ENCODE measurements at regions not wholly inside any gene's neighbourhood (a gene's known extent, or its start where the extent isn't known, plus 50 kb on each side); places are given as distances from the start of the nearest gene placed in this dataset.

DNA sequence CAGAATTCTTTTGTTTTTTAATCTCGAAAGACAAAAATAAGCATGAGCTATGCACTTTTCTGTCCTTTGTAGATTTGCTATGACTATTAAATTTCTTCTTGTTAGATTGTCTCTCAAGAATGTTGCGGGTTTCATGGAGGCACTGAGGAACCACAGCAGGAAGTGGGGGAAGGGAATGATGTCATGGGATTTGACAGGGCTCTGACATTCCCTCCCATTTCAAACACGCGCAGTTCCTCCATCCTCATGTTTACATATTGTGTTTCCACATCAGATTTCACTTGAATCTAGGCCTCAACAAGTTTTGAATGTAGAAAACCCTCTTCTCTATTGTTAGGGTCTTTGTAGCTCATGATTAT is 154.8 kb downstream of the PALM2AKAP2 start:
- H3K27ac Mint-ChIP-seq, result no peak overlapping the region
- DNase-seq, result no peak
- H3K36me3 Mint-ChIP-seq (ENCODE audit: low read depth), result peaks cover 20% of the 10 kb centered on the region
- H3K27me3 Mint-ChIP-seq (ENCODE audit: low read depth, poor library complexity), result peaks cover 2% of the 10 kb centered on the region
- no peak overlapping the region for H3K4me3 Mint-ChIP-seq
- TF ChIP-seq, protein P1, sequence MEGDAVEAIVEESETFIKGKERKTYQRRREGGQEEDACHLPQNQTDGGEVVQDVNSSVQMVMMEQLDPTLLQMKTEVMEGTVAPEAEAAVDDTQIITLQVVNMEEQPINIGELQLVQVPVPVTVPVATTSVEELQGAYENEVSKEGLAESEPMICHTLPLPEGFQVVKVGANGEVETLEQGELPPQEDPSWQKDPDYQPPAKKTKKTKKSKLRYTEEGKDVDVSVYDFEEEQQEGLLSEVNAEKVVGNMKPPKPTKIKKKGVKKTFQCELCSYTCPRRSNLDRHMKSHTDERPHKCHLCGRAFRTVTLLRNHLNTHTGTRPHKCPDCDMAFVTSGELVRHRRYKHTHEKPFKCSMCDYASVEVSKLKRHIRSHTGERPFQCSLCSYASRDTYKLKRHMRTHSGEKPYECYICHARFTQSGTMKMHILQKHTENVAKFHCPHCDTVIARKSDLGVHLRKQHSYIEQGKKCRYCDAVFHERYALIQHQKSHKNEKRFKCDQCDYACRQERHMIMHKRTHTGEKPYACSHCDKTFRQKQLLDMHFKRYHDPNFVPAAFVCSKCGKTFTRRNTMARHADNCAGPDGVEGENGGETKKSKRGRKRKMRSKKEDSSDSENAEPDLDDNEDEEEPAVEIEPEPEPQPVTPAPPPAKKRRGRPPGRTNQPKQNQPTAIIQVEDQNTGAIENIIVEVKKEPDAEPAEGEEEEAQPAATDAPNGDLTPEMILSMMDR (IDR thresholded peaks at IDR 0.05), result no peak
- H3K9me3 Mint-ChIP-seq, result no peaks in the 10 kb centered on the region
- H3K4me1 Mint-ChIP-seq, result peaks cover 6% of the 10 kb centered on the region

GRCh38 chr9:109935406-109936087 is 155.5 kb downstream of the PALM2AKAP2 start:
- no peaks in the 10 kb centered on the region for H3K9me3 Mint-ChIP-seq
- peaks cover 2% of the 10 kb centered on the region for H3K27me3 Mint-ChIP-seq (ENCODE audit: low read depth, poor library complexity)
- H3K4me3 Mint-ChIP-seq, result no peak overlapping the region
- DNase-seq, result no peak
- no peak overlapping the region for H3K27ac Mint-ChIP-seq
- TF ChIP-seq, protein P1 (IDR thresholded peaks at IDR 0.05), result no peak
- peaks cover 6% of the 10 kb centered on the region for H3K4me1 Mint-ChIP-seq
- peaks cover 15% of the 10 kb centered on the region for H3K36me3 Mint-ChIP-seq (ENCODE audit: low read depth)

DNA sequence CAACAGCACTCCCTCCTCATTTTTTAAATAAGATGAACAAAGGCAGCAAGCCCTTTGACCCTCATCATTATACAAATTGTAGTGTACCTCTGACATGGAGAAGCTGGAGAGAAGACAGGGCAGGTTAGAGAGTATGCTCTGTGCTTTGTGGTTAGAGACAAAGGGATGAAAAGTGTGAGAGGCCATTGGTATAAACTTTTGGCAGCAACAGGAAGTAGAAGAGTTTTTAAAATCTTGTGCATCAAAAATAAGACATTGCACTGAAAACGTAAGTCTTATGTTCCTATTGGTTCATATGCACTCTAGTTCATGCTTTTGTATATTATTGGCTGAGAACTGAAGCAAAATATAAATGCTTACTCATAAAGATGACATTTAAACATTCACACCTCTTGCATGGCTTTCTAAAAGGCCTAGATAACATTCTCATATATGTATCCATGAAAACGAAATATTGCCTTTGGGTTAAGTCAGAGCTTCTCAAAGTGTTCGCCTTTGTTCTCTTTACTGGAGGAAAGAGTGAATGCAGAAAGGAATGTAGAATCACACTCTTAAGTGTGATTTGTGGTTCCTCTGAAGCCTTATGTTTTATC is 158.0 kb downstream of the PALM2AKAP2 start:
- H3K4me3 Mint-ChIP-seq, result no peak overlapping the region
- peaks cover 8% of the 10 kb centered on the region for H3K36me3 Mint-ChIP-seq (ENCODE audit: low read depth)

GRCh38 chr9:109939698-109940342 is 159.8 kb downstream of the PALM2AKAP2 start:
- TF ChIP-seq, protein P1 (IDR thresholded peaks at IDR 0.05), result no peak
- peaks cover 4% of the 10 kb centered on the region for H3K27me3 Mint-ChIP-seq (ENCODE audit: low read depth, poor library complexity)

More for the DNA sequence above, 158.0 kb downstream of the PALM2AKAP2 start:
- DNase-seq, result no peak
- Mint-ChIP-seq H3K27me3 (ENCODE audit: low read depth, poor library complexity) (peaks cover 2% of the 10 kb centered on the region), H3K9me3 (no peaks in the 10 kb centered on the region), H3K27ac (no peak overlapping the region), H3K4me1 (no peaks in the 10 kb centered on the region)
- TF ChIP-seq, protein P1 (IDR thresholded peaks at IDR 0.05), result no peak

GRCh38 chr9:109940561-109940960 is 160.6 kb downstream of the PALM2AKAP2 start:
- Mint-ChIP-seq H3K27ac (no peak overlapping the region), H3K36me3 (ENCODE audit: low read depth) (peaks cover 7% of the 10 kb centered on the region), H3K4me1 (no peaks in the 10 kb centered on the region), H3K9me3 (no peaks in the 10 kb centered on the region), H3K27me3 (ENCODE audit: low read depth, poor library complexity) (peaks cover 4% of the 10 kb centered on the region), H3K4me3 (no peak overlapping the region)
- TF ChIP-seq, protein P1 (IDR thresholded peaks at IDR 0.05), result no peak
- no peak for DNase-seq

More at GRCh38 chr9:109939698-109940342, 159.8 kb downstream of the PALM2AKAP2 start:
- H3K27ac Mint-ChIP-seq, result no peak overlapping the region
- H3K9me3 Mint-ChIP-seq, result no peaks in the 10 kb centered on the region
- no peaks in the 10 kb centered on the region for H3K4me1 Mint-ChIP-seq
- H3K4me3 Mint-ChIP-seq, result no peak overlapping the region
- H3K36me3 Mint-ChIP-seq (ENCODE audit: low read depth), result peaks cover 11% of the 10 kb centered on the region
- DNase-seq, result no peak
